DMS53 treated with DMSO at 0.1 percent for 48 hours (cell line): ENCODE measurements at regions not wholly inside any gene's neighbourhood (a gene's known extent, or its start where the extent isn't known, plus 50 kb on each side); places are given as distances from the start of the nearest gene placed in this dataset.
"Not testable (repeated sequence)": the region's sequence is repeated elsewhere in the genome, so short reads cannot be mapped to it uniquely, and the experiment has no call there.

Experiments
- DNase-seq: peaks from one replicate; lab custom pipeline; 2025; ENCODE audit not compliant: unreplicated experiment; lab: John Stamatoyannopoulos, UW

GRCh38 chr6:168179133-168179532 is 100.1 kb upstream of the FRMD1 start:
- no peak for DNase-seq

- no peak for DNase-seq
Observed at GRCh38 chr6:168177103-168177891, 98.3 kb upstream of the FRMD1 start.

- no peak for DNase-seq
Observed at GRCh38 chr6:168171673-168172353, 92.8 kb upstream of the FRMD1 start.

DNA sequence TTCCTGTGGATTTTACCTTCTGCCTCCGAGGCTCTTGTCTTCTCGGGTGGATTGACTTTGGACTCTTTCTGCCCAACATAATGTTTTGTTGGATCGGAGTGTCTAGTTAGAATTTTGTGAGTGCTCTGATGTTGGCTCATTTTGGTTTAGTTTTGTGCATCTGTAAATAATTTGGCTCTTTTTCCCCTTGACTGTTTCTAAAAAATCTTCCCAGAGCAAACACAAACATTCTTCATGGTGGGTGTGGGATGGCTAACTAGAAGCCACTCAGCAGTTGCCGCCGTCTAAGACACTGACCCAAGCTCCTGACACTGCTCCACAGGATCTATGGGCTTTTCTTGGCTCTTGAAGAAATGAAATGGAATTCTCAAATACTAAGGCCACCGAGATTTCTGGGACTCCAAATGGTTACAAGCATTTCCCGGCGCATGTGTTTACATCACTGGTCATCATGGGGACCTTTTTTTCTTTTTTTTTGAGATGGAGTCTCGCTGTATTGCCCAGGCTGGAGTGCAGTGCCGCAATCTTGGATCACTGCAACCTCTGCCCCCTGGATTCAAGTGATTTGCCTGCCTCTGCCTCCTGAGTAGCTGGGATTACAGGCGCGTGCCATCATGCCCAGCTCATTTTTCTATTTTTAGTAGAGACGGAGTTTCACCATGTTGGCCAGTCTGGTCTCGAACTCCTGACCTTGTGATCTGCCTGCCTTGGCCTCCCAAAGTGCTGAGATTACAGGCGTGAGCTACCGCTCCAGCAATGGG is 92.0 kb upstream of the FRMD1 start:
- no peak for DNase-seq

GRCh38 chr6:168169624-168170023 is 90.6 kb upstream of the FRMD1 start:
- no peak for DNase-seq

- DNase-seq, result not testable (repeated sequence)
Observed at GRCh38 chr6:168168936-168169335, 89.9 kb upstream of the FRMD1 start.

DNA sequence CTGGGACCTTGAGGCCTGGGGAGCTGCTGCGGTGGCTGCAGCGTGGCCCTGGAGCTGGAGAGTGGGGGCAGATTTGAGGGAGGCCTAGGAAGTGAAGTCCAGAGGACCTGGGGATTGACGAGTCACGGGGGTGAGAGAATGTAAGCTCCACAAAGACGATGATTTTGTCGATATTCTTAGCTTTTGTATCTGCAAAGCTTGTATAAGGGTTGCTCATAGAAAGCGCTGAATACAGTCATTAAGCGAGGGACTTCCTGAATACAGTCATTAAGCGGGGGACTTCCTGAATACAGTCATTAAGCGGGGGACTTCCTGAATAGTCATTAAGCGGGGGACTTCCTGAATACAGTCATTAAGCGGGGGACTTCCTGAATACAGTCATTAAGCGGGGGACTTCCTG is 89.3 kb upstream of the FRMD1 start:
- DNase-seq, result not testable (repeated sequence)

GRCh38 chr6:168167431-168168315 is 88.7 kb upstream of the FRMD1 start:
- no peak for DNase-seq

DNA sequence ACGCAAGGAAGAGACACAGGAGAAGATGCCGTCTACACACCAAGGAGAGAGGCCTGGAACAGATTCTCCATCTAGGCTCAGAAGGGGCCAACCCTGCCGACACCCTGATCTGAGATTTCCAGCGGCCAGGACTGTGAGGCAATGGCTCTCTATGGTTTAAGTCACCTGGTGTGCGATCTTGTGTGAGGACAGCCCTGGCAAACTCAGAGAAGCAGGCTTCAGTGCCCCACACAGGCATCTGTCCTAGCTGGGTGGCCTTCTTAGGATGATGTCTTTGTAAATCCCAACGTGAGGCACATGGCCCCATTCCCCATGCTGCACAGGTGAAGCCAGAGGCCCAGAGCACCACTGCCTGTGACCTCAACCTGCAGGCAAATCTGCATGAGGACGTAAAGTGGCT is 87.6 kb upstream of the FRMD1 start:
- DNase-seq, result no peak

GRCh38 chr6:168165891-168166290 is 86.9 kb upstream of the FRMD1 start:
- DNase-seq, result no peak

GRCh38 chr6:168165373-168165772 is 86.4 kb upstream of the FRMD1 start:
- DNase-seq, result no peak

GRCh38 chr6:168164462-168165061 is 85.5 kb upstream of the FRMD1 start:
- no peak for DNase-seq

- DNase-seq, result no peak
Observed at GRCh38 chr6:168163096-168163731, 84.2 kb upstream of the FRMD1 start.

DNA sequence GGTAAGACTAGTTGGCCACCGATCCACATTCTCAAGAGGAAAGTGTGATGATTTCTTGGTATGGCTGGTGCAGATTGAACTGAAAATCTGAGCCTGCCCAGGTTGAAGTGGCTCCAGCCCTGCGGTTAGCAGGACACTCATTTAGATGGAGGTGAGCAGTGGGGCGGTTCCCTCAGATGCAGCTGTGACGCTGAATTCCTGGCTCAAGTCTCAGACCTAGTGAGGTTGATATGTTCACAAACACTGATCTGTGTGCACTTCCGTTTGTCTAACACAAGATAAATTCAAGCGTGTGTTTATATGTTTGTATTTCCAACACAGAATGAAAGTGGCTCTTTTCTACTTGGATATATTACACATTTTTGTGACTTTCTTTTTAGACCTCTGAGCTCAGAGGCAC is 83.4 kb upstream of the FRMD1 start:
- DNase-seq, result peak; percentile 37

GRCh38 chr6:168161371-168161750 is 82.3 kb upstream of the FRMD1 start:
- DNase-seq, result no peak

DNA sequence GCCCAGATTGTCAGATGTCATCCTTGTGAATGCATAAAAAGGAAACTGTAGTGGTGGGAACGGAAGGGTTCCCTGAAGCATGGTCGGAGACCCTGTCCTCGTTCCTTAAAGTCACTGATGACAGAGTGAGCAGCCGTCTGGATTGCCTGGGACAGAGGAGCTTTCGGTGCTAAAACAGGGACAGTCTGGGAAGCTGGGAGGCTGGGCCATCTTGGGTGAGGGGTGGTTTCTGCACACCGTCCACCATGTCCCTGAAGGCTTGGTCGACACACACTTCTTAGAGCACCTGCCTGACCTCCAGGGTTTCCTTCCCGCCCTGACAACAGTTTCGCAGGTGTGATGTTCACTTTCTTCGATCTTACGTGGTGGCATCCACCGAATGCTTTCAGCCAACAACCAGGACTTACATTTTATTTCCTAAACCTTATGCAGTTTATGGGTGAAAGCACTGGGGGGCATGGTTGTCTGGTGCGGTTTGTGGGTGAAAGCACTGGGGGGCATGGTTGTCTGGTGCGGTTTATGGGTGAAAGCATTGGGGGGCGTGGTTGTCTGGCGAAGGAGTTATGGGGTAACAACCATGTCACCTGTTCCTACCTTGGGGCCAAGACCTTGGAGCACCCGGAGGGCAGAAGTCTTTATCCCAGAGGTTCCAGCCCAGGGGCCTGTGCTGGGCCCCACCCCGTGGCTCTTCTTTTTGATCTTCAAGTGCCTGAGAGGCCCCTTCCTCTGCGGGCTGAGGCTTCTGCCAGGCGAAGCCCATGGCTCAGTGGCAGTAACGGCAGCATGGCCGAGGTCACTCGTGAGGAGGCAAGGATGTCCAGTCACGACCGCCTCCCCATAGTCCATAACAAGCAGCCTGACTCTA is 81.7 kb upstream of the FRMD1 start:
- DNase-seq, result no peak

DNA sequence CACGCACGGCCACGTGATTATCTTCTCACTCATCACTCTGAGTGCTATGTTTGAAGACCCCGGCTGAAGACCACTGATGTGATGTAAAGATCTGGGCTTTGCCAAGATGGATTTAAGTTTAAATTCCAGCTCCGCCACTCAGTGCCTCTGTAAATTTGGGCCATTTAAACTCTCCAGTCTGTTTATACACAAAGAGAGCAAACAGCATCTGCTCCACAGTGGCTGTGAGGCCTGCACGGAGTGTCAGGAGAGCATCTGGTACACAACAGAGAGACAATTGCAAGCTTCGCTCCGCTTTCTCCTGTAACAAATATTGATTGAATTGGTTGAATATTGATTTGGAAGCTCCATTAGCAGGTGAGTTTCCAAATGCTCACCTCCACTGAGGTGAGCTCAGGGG is 80.5 kb upstream of the FRMD1 start:
- DNase-seq, result no peak

- no peak for DNase-seq
Observed at GRCh38 chr6:168158980-168159349, 80.0 kb upstream of the FRMD1 start.
